ENCODE measurements at regions not wholly inside any gene's neighbourhood (a gene's known extent, or its start where the extent isn't known, plus 50 kb on each side); places are given as distances from the start of the nearest gene placed in this dataset.

DNA sequence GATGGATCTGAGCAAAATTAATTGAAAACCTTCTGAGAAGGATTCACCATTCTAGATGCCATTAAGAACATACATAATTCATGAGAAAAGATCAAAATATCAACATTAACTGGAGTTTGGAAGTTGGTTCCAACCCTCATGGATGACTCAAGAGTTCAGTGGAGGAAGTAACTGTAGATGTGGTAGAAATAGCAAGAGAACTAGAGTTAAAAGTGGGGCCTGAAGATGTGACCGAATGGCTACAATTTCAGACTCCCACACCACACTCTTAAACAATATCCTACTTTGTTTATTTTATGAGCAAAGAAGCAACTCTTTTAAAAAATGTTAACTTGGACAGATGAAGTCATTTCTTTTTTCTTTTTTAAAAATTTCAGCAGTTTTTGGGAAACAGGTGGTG is 354.3 kb downstream of the KLF12 start:
- DNase-seq (ENCODE audit: low spot score) (no peak), ATAC-seq (ENCODE audit: insufficient number of reproducible peaks, low FRiP score, low read depth) (no peak)
- H3K27ac ChIP-seq = no peak overlapping the region

DNA sequence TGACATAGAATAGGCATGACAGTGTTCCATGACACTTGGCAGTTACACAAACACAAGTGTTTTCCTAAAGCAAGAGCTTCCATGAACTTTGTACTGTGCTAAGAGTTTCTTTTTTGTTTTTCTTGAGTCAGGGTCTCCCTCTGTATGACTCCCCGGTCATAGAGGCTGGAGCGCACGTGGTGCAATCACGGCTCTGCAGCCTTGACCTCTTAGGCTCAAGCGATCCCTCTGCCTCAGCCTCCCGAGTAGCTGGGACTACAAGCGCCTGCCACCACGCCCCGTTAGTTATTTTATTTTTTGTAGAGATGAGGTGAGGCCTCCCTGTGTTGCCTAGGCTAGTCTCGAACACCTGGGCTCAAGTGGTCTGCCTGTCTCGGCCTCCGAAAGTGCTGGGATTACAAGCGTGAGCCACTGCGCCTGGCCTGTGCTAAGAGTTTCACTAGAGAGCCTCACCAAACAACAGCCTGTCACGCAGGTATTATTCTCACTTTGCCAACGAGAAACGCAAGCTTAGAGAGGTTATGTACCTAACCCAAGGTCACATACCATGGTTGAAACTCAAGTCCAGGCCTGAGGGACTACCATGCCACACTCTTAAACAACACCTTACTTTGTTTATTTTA is 355.9 kb downstream of the KLF12 start:
- no peak for ATAC-seq (ENCODE audit: insufficient number of reproducible peaks, low FRiP score, low read depth)
- Histone ChIP-seq H3K27ac (no peak overlapping the region), H3K4me3 (no peak overlapping the region), H3K9me3 (no peaks in the 10 kb centered on the region), H3K27me3 (replicated peaks; ENCODE audit: insufficient read depth) (no peaks in the 10 kb centered on the region), H3K36me3 (no peaks in the 10 kb centered on the region), H3K4me1 (ENCODE audit: control insufficient read depth in 1 of 2, low read depth in 2 of 2) (no peaks in the 10 kb centered on the region)
- DNase-seq (ENCODE audit: low spot score) = no peak
- TF ChIP-seq, protein P1, sequence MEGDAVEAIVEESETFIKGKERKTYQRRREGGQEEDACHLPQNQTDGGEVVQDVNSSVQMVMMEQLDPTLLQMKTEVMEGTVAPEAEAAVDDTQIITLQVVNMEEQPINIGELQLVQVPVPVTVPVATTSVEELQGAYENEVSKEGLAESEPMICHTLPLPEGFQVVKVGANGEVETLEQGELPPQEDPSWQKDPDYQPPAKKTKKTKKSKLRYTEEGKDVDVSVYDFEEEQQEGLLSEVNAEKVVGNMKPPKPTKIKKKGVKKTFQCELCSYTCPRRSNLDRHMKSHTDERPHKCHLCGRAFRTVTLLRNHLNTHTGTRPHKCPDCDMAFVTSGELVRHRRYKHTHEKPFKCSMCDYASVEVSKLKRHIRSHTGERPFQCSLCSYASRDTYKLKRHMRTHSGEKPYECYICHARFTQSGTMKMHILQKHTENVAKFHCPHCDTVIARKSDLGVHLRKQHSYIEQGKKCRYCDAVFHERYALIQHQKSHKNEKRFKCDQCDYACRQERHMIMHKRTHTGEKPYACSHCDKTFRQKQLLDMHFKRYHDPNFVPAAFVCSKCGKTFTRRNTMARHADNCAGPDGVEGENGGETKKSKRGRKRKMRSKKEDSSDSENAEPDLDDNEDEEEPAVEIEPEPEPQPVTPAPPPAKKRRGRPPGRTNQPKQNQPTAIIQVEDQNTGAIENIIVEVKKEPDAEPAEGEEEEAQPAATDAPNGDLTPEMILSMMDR (IDR thresholded peaks at IDR 0.05) = no peak

More for the DNA sequence above, 354.3 kb downstream of the KLF12 start:
- Histone ChIP-seq H3K36me3 (no peaks in the 10 kb centered on the region), H3K9me3 (no peaks in the 10 kb centered on the region), H3K4me3 (no peak overlapping the region), H3K4me1 (ENCODE audit: control insufficient read depth in 1 of 2, low read depth in 2 of 2) (no peaks in the 10 kb centered on the region), H3K27me3 (replicated peaks; ENCODE audit: insufficient read depth) (no peaks in the 10 kb centered on the region)
- TF ChIP-seq, protein P1 (IDR thresholded peaks at IDR 0.05) = no peak

DNA sequence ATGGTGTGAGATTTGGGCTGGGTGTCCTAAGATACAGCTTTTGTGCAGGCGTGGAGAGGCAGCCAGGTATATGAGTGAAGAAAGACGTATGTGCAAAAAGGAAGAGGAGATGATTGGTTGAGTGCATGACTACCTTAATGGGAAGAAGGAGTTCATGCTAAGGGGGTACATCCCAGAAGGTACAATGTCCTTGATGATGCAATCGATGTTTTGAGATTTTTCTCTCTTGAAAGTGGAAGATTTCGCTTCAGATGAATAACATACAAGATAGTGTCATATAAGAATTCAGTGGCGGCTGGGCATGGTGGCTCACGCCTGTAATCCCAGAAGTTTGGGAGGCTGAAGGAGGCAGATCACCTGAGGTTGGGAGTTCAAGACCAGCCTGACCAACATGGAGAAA is 357.1 kb downstream of the KLF12 start:
- H3K4me1 ChIP-seq (ENCODE audit: control insufficient read depth in 1 of 2, low read depth in 2 of 2) = no peaks in the 10 kb centered on the region
- no peaks in the 10 kb centered on the region for H3K27me3 ChIP-seq (replicated peaks; ENCODE audit: insufficient read depth)
- H3K4me3 ChIP-seq = no peak overlapping the region
- DNase-seq (ENCODE audit: low spot score) (no peak), ATAC-seq (ENCODE audit: insufficient number of reproducible peaks, low FRiP score, low read depth) (no peak)
- no peaks in the 10 kb centered on the region for H3K36me3 ChIP-seq
- no peak overlapping the region for H3K27ac ChIP-seq
- TF ChIP-seq, protein P1 (IDR thresholded peaks at IDR 0.05) = no peak
- no peaks in the 10 kb centered on the region for H3K9me3 ChIP-seq

DNA sequence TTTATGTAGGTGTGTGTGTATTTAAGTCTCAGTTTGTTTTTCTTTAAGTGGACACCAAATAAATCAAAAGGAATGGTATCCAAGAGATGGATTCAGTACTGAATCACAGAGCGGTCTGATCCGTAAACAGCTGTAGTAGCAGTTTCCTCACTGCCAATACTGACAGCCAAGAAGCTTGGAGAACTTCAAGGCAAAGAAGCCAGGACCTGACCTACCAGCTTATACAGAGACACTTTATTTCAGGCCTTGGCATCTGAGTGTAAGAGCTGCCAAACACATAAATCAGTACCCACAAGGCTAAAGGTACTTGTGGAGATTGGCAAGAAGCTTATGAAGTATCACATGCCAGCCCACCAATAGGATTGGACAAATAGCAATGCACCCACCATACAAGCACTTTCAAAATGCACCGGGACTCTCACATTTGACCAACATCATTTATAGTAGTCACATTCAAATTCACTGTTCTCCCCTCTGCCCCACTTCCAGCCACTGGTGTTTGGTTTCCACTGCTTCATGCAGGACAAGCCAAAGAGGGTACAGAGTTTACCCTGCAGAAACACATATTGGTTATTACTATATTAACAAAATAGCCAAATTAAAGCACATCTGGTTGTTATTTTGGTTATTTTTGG is 357.9 kb downstream of the KLF12 start:
- Histone ChIP-seq H3K27ac (no peak overlapping the region), H3K9me3 (no peaks in the 10 kb centered on the region), H3K4me3 (no peak overlapping the region), H3K4me1 (ENCODE audit: control insufficient read depth in 1 of 2, low read depth in 2 of 2) (no peaks in the 10 kb centered on the region), H3K27me3 (replicated peaks; ENCODE audit: insufficient read depth) (no peaks in the 10 kb centered on the region), H3K36me3 (no peaks in the 10 kb centered on the region)
- TF ChIP-seq, protein P1 (IDR thresholded peaks at IDR 0.05) = no peak
- DNase-seq (ENCODE audit: low spot score) = no peak
- ATAC-seq (ENCODE audit: insufficient number of reproducible peaks, low FRiP score, low read depth) = no peak

DNA sequence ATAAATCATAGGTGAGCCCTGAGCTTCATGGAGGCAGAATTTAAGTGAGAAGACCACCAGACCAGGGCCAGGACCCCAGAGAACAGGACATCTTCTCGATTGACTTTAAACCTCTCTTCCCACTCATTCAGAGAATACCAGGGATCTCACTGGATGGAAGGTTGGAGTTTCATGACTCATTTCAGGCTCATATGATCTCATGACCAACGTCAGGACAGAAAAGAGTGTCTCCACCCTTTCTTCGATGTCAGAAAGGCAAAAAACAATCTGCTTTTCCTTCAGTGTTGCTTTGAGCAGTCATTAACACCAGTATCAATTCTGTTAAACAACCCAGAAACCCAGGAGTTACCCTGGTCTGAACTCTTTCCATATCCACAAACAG is 361.0 kb downstream of the KLF12 start:
- Histone ChIP-seq H3K9me3 (no peaks in the 10 kb centered on the region), H3K27ac (no peak overlapping the region), H3K27me3 (replicated peaks; ENCODE audit: insufficient read depth) (no peaks in the 10 kb centered on the region), H3K4me3 (no peak overlapping the region), H3K4me1 (ENCODE audit: control insufficient read depth in 1 of 2, low read depth in 2 of 2) (peaks cover under 1 to 5% of the 10 kb centered on the region in 2 donors), H3K36me3 (no peaks in the 10 kb centered on the region)
- DNase-seq (ENCODE audit: low spot score) (no peak), ATAC-seq (ENCODE audit: insufficient number of reproducible peaks, low FRiP score, low read depth) (no peak)
- TF ChIP-seq, protein P1 (IDR thresholded peaks at IDR 0.05) = no peak
